ENCODE measurements at regions not wholly inside any gene's neighbourhood (a gene's known extent, or its start where the extent isn't known, plus 50 kb on each side); places are given as distances from the start of the nearest gene placed in this dataset.

DNA sequence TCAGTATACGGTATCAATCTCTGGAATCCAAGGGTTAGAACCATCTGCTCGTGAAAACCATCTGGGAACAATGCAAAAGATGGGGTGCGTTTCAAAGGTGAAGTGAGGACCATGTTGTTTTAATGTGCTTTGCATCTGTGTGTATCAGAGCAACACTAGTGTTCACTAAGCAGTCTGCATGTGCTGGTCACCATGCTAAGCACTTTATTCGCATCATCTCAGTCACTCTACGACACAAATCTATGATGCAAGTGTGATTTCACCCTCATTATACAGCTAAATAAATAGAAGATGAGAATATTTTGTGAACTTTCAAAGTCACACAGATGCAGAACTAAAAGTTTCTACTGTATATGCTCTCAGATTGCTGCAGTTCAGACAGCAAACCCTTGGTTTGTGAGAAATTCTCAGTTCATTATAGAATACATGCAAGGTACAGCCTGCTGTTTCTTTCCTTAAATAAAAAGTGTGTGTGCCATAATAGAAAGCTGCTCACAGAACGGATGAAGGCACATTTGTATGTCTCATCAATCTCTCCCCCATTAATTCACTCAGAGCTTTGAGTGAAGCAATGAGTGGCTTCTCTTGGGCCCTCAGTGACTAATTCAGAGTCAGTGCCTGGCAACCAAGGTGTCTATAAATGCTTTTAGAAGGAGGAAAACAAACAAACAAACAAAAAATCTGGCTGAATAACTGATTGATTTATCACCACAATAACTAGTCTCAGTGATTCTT lies 652.8 kb upstream of the SOX11 start:
- DNase-seq (ENCODE audit: low read depth, low spot score) (no peak), ATAC-seq (no peak), FAIRE-seq (no peak)
- Histone ChIP-seq H3K4me2 (ENCODE audit: control insufficient read depth, insufficient read depth) (no peak overlapping the region), H3K27me3 (replicated peaks in 1 of 2; ENCODE audit: control insufficient read depth in 2 of 2, insufficient read depth in 2 of 2, low read length in 1 of 2) (no peaks in the 10 kb centered on the region), H3K27ac (ENCODE audit: control insufficient read depth, insufficient read depth) (no peak overlapping the region), H3K79me2 (ENCODE audit: control insufficient read depth, insufficient read depth, low read length) (no peaks in the 10 kb centered on the region), H3K36me3 (ENCODE audit: control insufficient read depth in 2 of 2, insufficient read depth in 2 of 2, low read length in 1 of 2) (no peaks in the 10 kb centered on the region), H3K9ac (ENCODE audit: control insufficient read depth, insufficient read depth, low read length) (no peak overlapping the region), H3K4me1 (ENCODE audit: control insufficient read depth, insufficient read depth, low read length) (no peaks in the 10 kb centered on the region), H4K20me1 (ENCODE audit: control insufficient read depth, insufficient read depth) (no peaks in the 10 kb centered on the region), H2AFZ (ENCODE audit: control insufficient read depth, low read depth, low read length) (no peak overlapping the region), H3K4me3 (no peak overlapping the region), H3K9me3 (replicated peaks; ENCODE audit: control insufficient read depth, insufficient read depth, low read length) (no peaks in the 10 kb centered on the region)
- no peak for TF ChIP-seq SP1 (IDR thresholded peaks at IDR 0.05; ENCODE audit: low read depth, low read length)
- TF ChIP-seq TAF1 (IDR thresholded peaks at IDR 0.05; ENCODE audit: borderline replicate concordance, low read depth, low read length), result no peak
- no peak for TF ChIP-seq ZNF24 (IDR thresholded peaks at IDR 0.05)
- no peak for TF ChIP-seq NFYA (IDR thresholded peaks at IDR 0.05; ENCODE audit: borderline replicate concordance, low read depth, low read length)
- TF ChIP-seq MXI1 (IDR thresholded peaks at IDR 0.05; ENCODE audit: low read depth, low read length), result no peak
- no peak for TF ChIP-seq ZBTB4 (CRISPR knock-in tag; IDR thresholded peaks at IDR 0.05)
- TF ChIP-seq, protein P1, sequence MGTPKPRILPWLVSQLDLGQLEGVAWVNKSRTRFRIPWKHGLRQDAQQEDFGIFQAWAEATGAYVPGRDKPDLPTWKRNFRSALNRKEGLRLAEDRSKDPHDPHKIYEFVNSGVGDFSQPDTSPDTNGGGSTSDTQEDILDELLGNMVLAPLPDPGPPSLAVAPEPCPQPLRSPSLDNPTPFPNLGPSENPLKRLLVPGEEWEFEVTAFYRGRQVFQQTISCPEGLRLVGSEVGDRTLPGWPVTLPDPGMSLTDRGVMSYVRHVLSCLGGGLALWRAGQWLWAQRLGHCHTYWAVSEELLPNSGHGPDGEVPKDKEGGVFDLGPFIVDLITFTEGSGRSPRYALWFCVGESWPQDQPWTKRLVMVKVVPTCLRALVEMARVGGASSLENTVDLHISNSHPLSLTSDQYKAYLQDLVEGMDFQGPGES (IDR thresholded peaks at IDR 0.05), result no peak
- no peak for TF ChIP-seq SIX5 (IDR thresholded peaks at IDR 0.05; ENCODE audit: low read depth, low read length, severe bottlenecking)
- no peak for TF ChIP-seq FOXM1 (IDR thresholded peaks at IDR 0.05; ENCODE audit: low read depth, low read length)
- SMC1A ChIA-PET (ENCODE audit: uncharacterized antibody, unreplicated experiment), result no interaction called here
- intact Hi-C loops (cut with micrococcal nuclease; ENCODE audit: unreplicated experiment), result no loop called here
- CTCF ChIA-PET, result no interaction called here
- POLR2A ChIA-PET, result no interaction called here
- RAD21 ChIA-PET (ENCODE audit: unreplicated experiment), result no interaction called here
- BruUV-seq (replicated peaks), result no TSS peak
- in situ Hi-C loops (cut with MboI), result no loop called here
- 13% methylated on average over 6 of the region's 6 CpGs for WGBS (ENCODE audit: insufficient coverage, insufficient replicate concordance, low lambda C conversion rate, missing lambda C conversion rate)

Data from GM12878 (cell line).